ENCODE measurements at regions not wholly inside any gene's neighbourhood (a gene's known extent, or its start where the extent isn't known, plus 50 kb on each side); places are given as distances from the start of the nearest gene placed in this dataset.

DNA sequence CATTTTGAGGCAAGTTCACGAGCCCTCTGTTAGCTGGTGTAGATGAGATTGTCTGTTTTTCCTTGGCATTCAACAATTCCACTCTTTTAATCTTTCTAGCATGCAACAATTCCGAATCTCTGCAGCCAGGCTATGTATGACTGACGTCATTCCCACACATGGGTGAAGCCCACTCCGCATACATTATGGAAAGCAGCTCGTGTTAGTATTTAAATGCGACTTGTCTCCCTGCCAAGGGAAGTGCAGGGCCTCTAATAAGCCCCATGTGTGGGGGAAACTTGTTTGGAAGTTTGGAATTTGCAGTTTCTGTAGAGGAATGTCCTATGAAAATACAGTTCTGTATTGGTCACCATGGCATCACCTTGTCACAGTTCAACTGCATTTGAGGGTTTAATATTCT, 146.0 kb upstream of the FBXL7 start:
- no peaks in the 10 kb centered on the region for H3K36me3 ChIP-seq (replicated peaks in 1 of 2; ENCODE audit: control insufficient read depth in 2 of 2, insufficient read depth in 2 of 2, low read length in 2 of 2)
- H3K4me2 ChIP-seq (ENCODE audit: insufficient read depth, low read length, poor library complexity, severe bottlenecking), result no peak overlapping the region
- no peak overlapping the region for H2AFZ ChIP-seq (ENCODE audit: low read length)
- H3K18ac ChIP-seq (ENCODE audit: low read length), result no peak overlapping the region
- H2BK15ac ChIP-seq (ENCODE audit: low read length), result no peak overlapping the region
- peaks cover 0 to 2% of the 10 kb centered on the region in 2 donors for H3K4me1 ChIP-seq (ENCODE audit: control insufficient read depth in 2 of 2, insufficient read depth in 1 of 2, low read depth in 1 of 2, low read length in 2 of 2)
- no peak overlapping the region for H3K4ac ChIP-seq (ENCODE audit: low read length)
- H2BK120ac ChIP-seq (ENCODE audit: low read depth, low read length), result no peak overlapping the region
- H3K79me1 ChIP-seq (ENCODE audit: low read depth, low read length), result no peaks in the 10 kb centered on the region
- no peaks in the 10 kb centered on the region for H3K9me3 ChIP-seq (replicated peaks in 1 of 2; ENCODE audit: control insufficient read depth in 2 of 2, insufficient read depth in 1 of 2, low read depth in 1 of 2, low read length in 2 of 2)
- H3K14ac ChIP-seq (ENCODE audit: low read length), result no peak overlapping the region
- no peak overlapping the region for H3K4me3 ChIP-seq (ENCODE audit: low read length in 2 of 2)
- no peak for DNase-seq (ENCODE audit: low spot score)
- WGBS, 2 donors (ENCODE audit: extremely low coverage in 2 of 2, insufficient read length in 2 of 2, insufficient replicate concordance in 1 of 2), result no CpG with 5 or more reads among the region's 6 CpGs
- no peak overlapping the region for H3K23ac ChIP-seq (ENCODE audit: low read depth, low read length, poor library complexity)
- H4K8ac ChIP-seq (ENCODE audit: low read depth, low read length), result no peak overlapping the region
- H2BK12ac ChIP-seq (ENCODE audit: low read length), result no peak overlapping the region
- H3K27ac ChIP-seq (replicated peaks; ENCODE audit: low read length), result no peak overlapping the region
- H3K27me3 ChIP-seq (ENCODE audit: control insufficient read depth in 3 of 3, insufficient read depth in 3 of 3, low read depth in 1 of 3, low read length in 3 of 3), result no peaks in the 10 kb centered on the region
- H2AK5ac ChIP-seq (ENCODE audit: low read depth, low read length), result no peak overlapping the region
- H3K9ac ChIP-seq (ENCODE audit: low read depth, low read length, poor library complexity), result no peak overlapping the region
- no peak overlapping the region for H2BK5ac ChIP-seq (ENCODE audit: low read length)
- no peak overlapping the region for H4K91ac ChIP-seq (ENCODE audit: low read depth, low read length, poor library complexity)

GRCh38 chr5:15353086-15353645, 146.8 kb upstream of the FBXL7 start:
- Histone ChIP-seq H4K91ac (ENCODE audit: low read depth, low read length, poor library complexity) (no peak overlapping the region), H3K27me3 (ENCODE audit: control insufficient read depth in 3 of 3, insufficient read depth in 3 of 3, low read depth in 1 of 3, low read length in 3 of 3) (no peaks in the 10 kb centered on the region), H3K4me1 (ENCODE audit: control insufficient read depth in 2 of 2, insufficient read depth in 1 of 2, low read depth in 1 of 2, low read length in 2 of 2) (peaks cover 0 to 2% of the 10 kb centered on the region in 2 donors), H3K9me3 (replicated peaks in 1 of 2; ENCODE audit: control insufficient read depth in 2 of 2, insufficient read depth in 1 of 2, low read depth in 1 of 2, low read length in 2 of 2) (no peaks in the 10 kb centered on the region), H3K18ac (ENCODE audit: low read length) (no peak overlapping the region), H3K23ac (ENCODE audit: low read depth, low read length, poor library complexity) (no peak overlapping the region), H2BK15ac (ENCODE audit: low read length) (no peak overlapping the region), H3K27ac (replicated peaks; ENCODE audit: low read length) (no peak overlapping the region), H2BK5ac (ENCODE audit: low read length) (no peak overlapping the region), H3K4me3 (ENCODE audit: low read length in 2 of 2) (no peak overlapping the region), H3K4ac (ENCODE audit: low read length) (no peak overlapping the region), H3K79me1 (ENCODE audit: low read depth, low read length) (no peaks in the 10 kb centered on the region), H3K9ac (ENCODE audit: low read depth, low read length, poor library complexity) (no peak overlapping the region), H3K4me2 (ENCODE audit: insufficient read depth, low read length, poor library complexity, severe bottlenecking) (no peak overlapping the region), H3K14ac (ENCODE audit: low read length) (no peak overlapping the region), H2BK12ac (ENCODE audit: low read length) (no peak overlapping the region), H2AFZ (ENCODE audit: low read length) (no peak overlapping the region), H2AK5ac (ENCODE audit: low read depth, low read length) (no peak overlapping the region), H2BK120ac (ENCODE audit: low read depth, low read length) (no peak overlapping the region), H3K36me3 (replicated peaks in 1 of 2; ENCODE audit: control insufficient read depth in 2 of 2, insufficient read depth in 2 of 2, low read length in 2 of 2) (no peaks in the 10 kb centered on the region), H4K8ac (ENCODE audit: low read depth, low read length) (no peak overlapping the region)
- DNase-seq (ENCODE audit: low spot score), result no peak
- WGBS, 2 donors (ENCODE audit: extremely low coverage in 2 of 2, insufficient read length in 2 of 2, insufficient replicate concordance in 1 of 2), result no CpG with 5 or more reads among the region's 3 CpGs

DNA sequence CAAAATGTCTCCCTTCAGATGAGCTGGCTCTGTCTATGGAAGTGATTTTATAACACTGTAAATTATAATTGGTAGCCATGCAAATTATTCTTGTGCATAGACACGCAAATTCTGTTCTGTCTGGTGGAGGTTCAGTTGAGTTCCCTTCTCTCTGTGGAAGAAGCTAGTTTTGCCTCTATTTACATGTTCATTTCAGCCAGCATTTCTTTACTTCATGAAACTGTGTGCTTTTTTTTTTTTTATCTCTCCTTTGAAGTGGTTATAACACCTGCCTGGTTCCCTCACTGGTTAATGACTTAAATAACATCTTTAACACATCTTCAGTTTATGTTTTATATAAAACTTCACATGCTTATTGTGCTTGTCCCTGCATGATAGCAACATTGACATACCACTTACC, 149.4 kb upstream of the FBXL7 start:
- H3K18ac ChIP-seq (ENCODE audit: low read length), result no peak overlapping the region
- no CpG with 5 or more reads among the region's 1 CpG for WGBS, 2 donors (ENCODE audit: extremely low coverage in 2 of 2, insufficient read length in 2 of 2, insufficient replicate concordance in 1 of 2)
- no peak overlapping the region for H3K4me2 ChIP-seq (ENCODE audit: insufficient read depth, low read length, poor library complexity, severe bottlenecking)
- H2AFZ ChIP-seq (ENCODE audit: low read length), result no peak overlapping the region
- H2BK120ac ChIP-seq (ENCODE audit: low read depth, low read length), result no peak overlapping the region
- H3K9me3 ChIP-seq (replicated peaks in 1 of 2; ENCODE audit: control insufficient read depth in 2 of 2, insufficient read depth in 1 of 2, low read depth in 1 of 2, low read length in 2 of 2), result no peaks in the 10 kb centered on the region
- H3K79me1 ChIP-seq (ENCODE audit: low read depth, low read length), result no peaks in the 10 kb centered on the region
- H2BK12ac ChIP-seq (ENCODE audit: low read length), result no peak overlapping the region
- no peak overlapping the region for H3K27ac ChIP-seq (replicated peaks; ENCODE audit: low read length)
- no peak overlapping the region for H2AK5ac ChIP-seq (ENCODE audit: low read depth, low read length)
- no peak overlapping the region for H3K14ac ChIP-seq (ENCODE audit: low read length)
- no peak overlapping the region for H3K4me3 ChIP-seq (ENCODE audit: low read length in 2 of 2)
- no peak overlapping the region for H4K8ac ChIP-seq (ENCODE audit: low read depth, low read length)
- no peak for DNase-seq (ENCODE audit: low spot score)
- no peak overlapping the region for H2BK15ac ChIP-seq (ENCODE audit: low read length)
- H3K9ac ChIP-seq (ENCODE audit: low read depth, low read length, poor library complexity), result no peak overlapping the region
- H3K4me1 ChIP-seq (ENCODE audit: control insufficient read depth in 2 of 2, insufficient read depth in 1 of 2, low read depth in 1 of 2, low read length in 2 of 2), result peaks cover 0 to 2% of the 10 kb centered on the region in 2 donors
- H3K4ac ChIP-seq (ENCODE audit: low read length), result no peak overlapping the region
- H3K27me3 ChIP-seq (ENCODE audit: control insufficient read depth in 3 of 3, insufficient read depth in 3 of 3, low read depth in 1 of 3, low read length in 3 of 3), result no peaks in the 10 kb centered on the region
- H3K23ac ChIP-seq (ENCODE audit: low read depth, low read length, poor library complexity), result no peak overlapping the region
- no peak overlapping the region for H4K91ac ChIP-seq (ENCODE audit: low read depth, low read length, poor library complexity)
- no peak overlapping the region for H2BK5ac ChIP-seq (ENCODE audit: low read length)
- H3K36me3 ChIP-seq (replicated peaks in 1 of 2; ENCODE audit: control insufficient read depth in 2 of 2, insufficient read depth in 2 of 2, low read length in 2 of 2), result no peaks in the 10 kb centered on the region

- Histone ChIP-seq H3K27ac (replicated peaks; ENCODE audit: low read length) (no peak overlapping the region), H3K79me1 (ENCODE audit: low read depth, low read length) (no peaks in the 10 kb centered on the region), H3K18ac (ENCODE audit: low read length) (no peak overlapping the region), H3K4me1 (ENCODE audit: control insufficient read depth in 2 of 2, insufficient read depth in 1 of 2, low read depth in 1 of 2, low read length in 2 of 2) (no peaks in the 10 kb centered on the region), H3K27me3 (ENCODE audit: control insufficient read depth in 3 of 3, insufficient read depth in 3 of 3, low read depth in 1 of 3, low read length in 3 of 3) (no peaks in the 10 kb centered on the region), H3K4me2 (ENCODE audit: insufficient read depth, low read length, poor library complexity, severe bottlenecking) (no peak overlapping the region), H2BK15ac (ENCODE audit: low read length) (no peak overlapping the region), H2AFZ (ENCODE audit: low read length) (no peak overlapping the region), H2BK120ac (ENCODE audit: low read depth, low read length) (no peak overlapping the region), H3K23ac (ENCODE audit: low read depth, low read length, poor library complexity) (no peak overlapping the region), H3K36me3 (replicated peaks in 1 of 2; ENCODE audit: control insufficient read depth in 2 of 2, insufficient read depth in 2 of 2, low read length in 2 of 2) (no peaks in the 10 kb centered on the region), H2BK5ac (ENCODE audit: low read length) (no peak overlapping the region), H3K9me3 (replicated peaks in 1 of 2; ENCODE audit: control insufficient read depth in 2 of 2, insufficient read depth in 1 of 2, low read depth in 1 of 2, low read length in 2 of 2) (no peaks in the 10 kb centered on the region), H3K14ac (ENCODE audit: low read length) (no peak overlapping the region), H4K8ac (ENCODE audit: low read depth, low read length) (no peak overlapping the region), H3K4ac (ENCODE audit: low read length) (no peak overlapping the region), H2AK5ac (ENCODE audit: low read depth, low read length) (no peak overlapping the region), H3K9ac (ENCODE audit: low read depth, low read length, poor library complexity) (no peak overlapping the region), H4K91ac (ENCODE audit: low read depth, low read length, poor library complexity) (no peak overlapping the region), H3K4me3 (ENCODE audit: low read length in 2 of 2) (no peak overlapping the region), H2BK12ac (ENCODE audit: low read length) (no peak overlapping the region)
- DNase-seq (ENCODE audit: low spot score), result no peak
- no CpG with 5 or more reads among the region's 5 CpGs for WGBS, 2 donors (ENCODE audit: extremely low coverage in 2 of 2, insufficient read length in 2 of 2, insufficient replicate concordance in 1 of 2)
Measured at GRCh38 chr5:15346738-15347137, 153.2 kb upstream of the FBXL7 start.

All from neuronal stem cell (in vitro differentiated cells).